HG02798 (cell line): ENCODE measurements at regions not wholly inside any gene's neighbourhood (a gene's known extent, or its start where the extent isn't known, plus 50 kb on each side); places are given as distances from the start of the nearest gene placed in this dataset.
"Not testable (repeated sequence)": the region's sequence is repeated elsewhere in the genome, so short reads cannot be mapped to it uniquely, and the experiment has no call there.

Experiments
- ATAC-seq: cut with Tn5 transposase; IDR thresholded peaks from one replicate; pipeline ENCODE4 v1.9.1; 2021; ENCODE audit warnings: mild to moderate bottlenecking; ENCODE audit not compliant: unreplicated experiment, poor library complexity

DNA sequence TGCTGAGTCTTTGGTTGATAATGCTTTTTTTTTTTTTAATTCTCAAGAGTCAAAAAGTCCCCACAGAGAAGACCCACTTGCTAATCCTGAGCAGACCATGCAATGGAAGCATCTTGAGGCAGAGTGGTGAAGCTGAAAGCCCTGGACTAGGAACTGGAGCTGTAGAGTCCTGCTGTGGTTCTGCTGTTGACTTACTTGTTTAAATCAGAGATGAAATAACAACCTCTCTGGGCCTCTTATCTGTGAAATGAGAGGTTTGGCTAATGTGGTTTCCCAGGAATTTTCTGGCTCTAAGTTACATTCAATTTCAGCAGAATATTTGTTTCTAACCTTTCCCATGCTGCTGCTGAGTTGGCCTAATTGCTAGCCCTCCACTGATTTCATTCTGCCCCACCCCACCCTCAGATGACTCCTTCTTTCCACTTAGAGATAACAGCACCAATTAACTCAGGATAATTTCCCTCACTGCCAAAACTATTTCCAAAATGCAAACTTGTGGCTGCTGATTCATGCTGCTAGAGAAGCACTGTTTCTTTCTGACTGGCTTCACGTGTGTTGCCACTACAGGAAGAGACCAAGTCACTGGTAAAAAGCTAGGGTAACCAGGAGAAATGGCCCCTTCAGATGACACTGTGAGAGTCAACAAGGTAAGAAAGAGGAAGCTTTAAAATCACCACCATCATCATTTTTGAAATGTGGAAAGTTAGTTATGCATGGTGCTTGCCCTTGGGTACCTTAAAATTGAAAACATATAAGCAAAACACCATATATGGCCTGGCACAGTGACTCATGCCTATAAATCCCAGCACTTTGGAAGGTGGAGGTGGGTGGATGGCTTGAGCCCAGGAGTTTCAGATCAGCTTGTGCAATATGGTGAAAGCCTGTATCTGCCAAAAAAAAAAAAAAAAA, 326.4 kb downstream of the DCHS2 start:
- peak; percentile 71 for ATAC-seq

DNA sequence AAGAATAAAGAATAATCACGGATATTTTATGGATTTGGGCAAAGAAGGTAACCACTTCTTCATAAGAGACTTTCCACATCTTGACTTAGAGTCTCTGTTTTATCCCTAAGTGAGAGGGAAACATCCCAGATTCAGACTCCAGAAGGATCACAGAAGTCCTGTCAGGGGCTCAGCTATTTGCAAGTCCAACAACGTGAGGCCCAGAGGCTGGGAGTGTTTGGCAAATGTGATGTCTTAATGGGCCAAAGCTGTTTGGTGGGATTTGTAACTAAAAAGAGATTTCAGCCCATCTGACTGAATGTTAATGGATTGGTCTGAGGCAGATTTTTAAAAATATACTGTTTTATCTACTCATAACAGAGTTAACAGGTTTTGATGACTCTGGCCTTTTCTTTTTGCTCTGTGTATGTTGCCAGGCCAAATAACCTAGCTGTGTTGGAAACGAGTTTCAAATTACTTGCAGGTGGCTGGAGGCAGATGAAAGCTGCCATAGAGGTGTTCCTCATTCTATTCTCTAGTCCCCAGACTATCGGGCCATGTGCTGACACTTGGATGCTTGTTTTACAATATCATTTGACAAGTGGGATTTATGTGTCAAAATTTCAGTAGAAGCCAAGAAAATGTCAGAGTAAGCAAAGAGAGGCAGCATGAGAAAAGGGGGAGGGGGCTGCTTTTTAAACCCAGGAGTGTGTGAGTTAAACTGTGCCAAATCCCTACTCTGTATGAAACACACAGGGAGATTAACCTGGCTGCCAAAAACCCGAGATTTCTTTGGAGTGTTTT, 330.9 kb downstream of the DCHS2 start:
- ATAC-seq: no peak

DNA sequence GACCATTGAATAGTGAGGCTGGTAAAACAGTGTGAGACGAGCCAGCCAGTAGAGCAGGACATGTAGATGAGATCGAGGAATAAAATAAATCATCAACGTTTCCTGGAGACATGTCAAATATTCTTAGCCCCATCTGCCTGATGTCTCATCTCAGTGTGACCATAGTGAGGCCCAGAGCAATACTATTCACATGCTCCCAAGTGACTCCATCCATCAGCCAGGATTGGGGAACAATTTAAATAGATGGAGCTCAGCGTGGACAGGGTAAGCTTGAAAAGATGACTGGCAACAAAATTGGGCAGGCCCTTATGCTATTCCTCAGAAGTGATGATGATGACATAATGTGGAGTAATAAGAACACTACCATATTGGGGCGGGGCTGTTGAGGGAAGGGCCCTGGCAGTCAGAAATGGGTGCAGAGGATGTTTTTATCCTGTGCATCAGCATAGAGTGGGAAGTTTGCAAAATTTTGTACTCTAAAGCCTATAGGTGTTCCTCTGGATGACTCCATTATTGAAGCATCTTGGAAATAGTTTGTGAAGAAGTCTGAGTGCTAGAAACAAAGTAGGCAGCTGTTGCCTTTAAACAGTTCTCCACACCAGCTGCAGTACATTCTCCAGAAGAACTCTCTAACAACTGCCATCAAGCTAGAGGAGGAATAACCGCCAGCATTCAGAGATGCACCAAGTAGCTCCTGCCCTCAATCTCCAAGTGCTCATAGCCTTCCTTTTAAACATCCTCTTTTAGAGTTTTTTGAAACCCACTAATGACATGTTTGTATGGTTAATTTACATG, 333.0 kb downstream of the DCHS2 start:
- no peak for ATAC-seq

DNA sequence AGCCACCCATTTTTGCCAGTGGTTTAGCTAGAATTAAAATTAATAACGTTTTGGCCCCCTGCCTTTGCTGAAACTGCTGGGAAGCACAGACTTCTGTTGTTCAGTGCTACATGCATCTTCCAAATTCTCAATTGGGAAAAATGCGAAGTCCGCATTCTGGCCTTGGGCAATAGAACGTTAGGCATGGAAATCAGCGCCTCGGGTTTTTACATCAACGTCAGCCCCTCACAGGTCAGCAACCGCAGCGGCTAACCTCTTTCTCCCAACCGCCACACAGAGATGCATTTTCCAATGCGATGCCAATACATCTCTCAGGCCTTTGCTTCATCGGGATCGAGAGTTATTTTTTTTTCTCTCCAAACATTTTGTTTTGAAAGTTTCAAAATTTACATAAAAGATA, 339.1 kb downstream of the DCHS2 start:
- ATAC-seq: no peak

DNA sequence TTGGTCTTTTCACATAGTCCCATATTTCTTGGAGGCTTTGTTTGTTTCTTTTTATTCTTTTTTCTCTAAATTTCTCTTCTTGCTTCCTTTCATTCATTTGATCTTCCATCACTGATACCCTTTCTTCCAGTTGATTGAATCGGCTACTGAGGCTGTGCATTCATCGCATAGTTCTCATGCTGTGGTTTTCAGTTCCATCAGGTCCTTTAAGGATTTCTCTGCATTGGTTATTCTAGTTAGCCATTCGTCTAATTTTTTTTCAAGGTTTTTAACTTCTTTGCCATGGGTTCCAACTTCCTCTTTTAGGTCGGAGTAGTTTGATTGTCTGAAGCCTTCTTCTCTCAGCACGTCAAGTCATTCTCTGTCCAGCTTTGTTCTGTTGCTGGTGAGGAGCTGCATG, 342.4 kb downstream of the DCHS2 start:
- not testable (repeated sequence) for ATAC-seq

DNA sequence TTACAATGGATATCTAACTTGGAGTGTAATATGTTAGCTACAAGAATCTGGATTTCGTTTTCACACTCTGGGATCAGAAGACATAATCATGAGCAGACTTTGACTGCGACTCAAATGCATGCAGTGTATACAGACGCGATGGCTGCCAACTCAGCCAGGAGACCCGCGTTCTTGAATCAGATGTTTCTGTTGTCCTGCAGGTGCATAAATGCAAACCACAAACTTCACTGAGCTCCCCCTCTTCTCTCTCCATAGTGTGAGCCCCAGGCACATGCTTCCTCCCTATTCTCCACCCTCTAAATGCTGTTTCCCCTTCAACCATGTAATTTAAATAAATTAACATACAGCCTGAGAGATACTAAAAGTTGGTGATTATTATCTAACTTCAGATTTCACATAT, 347.9 kb downstream of the DCHS2 start:
- ATAC-seq: no peak

DNA sequence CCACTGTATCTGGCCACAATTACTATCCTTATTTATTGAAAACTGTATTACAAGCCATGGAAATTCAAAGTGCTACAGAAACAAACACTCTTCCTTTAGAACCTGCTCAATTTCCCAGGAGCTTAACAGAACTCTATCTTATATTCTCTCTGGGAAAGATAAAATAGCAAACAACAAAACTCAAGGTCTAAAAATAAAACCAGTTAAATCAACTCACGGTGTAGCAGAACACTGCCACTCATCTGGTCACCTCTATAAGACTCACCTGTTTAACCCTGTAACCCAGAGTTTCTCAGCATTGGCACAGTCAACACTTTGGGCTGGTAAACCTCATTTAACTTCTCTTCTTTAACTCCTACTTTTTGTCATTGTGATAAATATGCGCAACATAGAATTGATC, 348.9 kb downstream of the DCHS2 start:
- ATAC-seq: no peak

DNA sequence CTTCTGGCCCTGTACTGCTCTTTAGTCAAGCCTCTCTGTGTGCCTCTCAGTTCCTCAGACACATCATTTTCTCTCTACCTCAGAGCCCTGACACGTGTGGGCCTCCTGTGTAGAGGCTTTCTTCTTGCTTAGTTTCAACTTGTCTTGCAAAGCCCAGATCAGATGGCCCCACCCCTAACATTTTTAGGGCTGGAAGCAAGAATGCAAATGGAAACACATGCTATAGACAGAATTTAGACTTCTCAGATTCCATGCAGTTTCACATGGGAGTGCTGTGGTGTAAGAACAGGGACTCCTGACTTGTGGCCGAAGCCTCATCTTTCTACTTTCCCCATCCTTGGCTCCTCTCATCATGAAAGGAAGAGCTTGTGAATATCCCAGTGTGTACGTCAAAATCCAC, 350.7 kb downstream of the DCHS2 start:
- ATAC-seq: no peak

DNA sequence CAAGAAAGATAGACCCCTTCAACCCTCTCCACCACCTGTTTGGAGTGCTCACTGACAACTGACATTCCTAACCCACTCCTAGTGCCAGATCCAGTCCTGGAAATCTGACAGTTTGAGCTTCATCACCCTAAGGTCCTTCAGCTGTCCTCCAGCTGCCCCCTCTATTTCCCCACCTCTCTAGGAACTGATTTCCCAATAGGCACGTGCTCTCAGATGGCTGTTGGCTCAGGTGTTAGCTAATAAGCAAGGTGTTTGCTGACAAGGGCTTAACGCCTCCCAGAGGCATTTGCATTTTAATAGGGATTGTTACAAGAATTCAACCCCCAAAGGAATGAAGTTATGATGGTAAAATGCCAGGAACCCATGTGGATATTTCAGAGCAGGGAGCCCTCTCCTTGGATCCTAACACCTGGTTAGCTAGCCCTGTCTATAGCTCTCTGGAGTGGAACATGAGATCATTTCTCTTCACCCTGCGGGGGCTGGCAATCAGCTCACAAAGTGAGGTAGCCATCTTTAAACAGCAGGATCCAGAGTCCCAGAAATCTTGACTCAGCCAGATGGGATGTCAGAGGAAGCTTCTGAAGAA, 348.5 kb upstream of the SFRP2 start:
- no peak for ATAC-seq

DNA sequence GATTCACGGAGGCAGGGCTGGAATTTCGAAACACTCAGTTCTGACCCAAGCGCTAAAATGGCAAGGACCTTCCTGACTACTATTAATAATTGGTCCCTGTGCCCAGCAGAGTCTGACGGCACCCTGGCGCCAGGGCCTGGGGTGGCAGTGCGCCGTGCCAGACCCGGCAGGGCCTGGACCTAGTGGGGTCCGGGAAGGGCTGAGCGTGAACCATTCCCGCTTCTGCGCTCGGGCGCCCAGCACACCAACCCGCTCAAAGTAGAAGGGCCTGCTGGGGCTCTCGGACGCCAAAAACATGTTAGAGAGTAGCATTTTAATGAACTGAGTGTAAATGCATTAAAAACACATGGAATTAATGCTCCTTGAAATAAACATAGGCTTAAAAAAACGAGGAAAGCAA, 346.7 kb upstream of the SFRP2 start:
- no peak for ATAC-seq

DNA sequence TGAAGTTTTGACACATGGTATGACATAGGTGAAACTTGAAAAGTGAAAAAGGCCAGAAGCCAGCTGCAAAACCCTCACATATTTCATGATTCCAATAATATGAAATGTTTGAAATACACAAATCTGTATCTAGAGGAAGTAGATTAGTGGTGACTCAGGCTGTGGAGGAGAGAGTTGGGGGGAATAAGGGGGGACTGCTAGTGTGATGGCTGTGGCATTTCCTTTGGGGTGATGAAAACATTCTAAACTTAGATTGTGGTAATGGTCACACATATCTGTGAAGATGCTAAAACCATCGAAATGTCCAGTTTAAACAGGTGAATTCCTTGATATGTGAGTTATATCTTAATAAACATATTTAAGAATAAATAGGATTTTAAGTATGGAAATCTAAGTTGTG, 343.5 kb upstream of the SFRP2 start:
- no peak for ATAC-seq

DNA sequence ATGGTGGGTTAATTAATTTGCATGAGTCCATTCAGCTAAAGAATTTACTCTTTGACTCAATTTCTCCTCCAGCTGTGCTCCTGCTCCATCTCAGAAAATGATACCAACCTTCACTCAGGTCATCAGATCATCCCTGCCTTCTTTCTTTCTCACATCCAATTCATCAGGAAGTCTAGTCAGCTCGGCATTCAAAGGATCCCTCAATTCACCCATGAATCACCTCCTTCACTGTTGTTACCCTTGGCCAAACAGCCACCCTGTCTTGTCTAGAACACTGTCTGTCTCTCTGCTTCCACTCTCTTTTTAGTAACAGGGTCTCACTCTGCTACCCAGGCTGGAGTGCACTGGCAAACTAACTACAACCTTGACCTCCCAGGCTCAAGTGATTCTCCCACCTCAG, 337.4 kb upstream of the SFRP2 start:
- no peak for ATAC-seq

DNA sequence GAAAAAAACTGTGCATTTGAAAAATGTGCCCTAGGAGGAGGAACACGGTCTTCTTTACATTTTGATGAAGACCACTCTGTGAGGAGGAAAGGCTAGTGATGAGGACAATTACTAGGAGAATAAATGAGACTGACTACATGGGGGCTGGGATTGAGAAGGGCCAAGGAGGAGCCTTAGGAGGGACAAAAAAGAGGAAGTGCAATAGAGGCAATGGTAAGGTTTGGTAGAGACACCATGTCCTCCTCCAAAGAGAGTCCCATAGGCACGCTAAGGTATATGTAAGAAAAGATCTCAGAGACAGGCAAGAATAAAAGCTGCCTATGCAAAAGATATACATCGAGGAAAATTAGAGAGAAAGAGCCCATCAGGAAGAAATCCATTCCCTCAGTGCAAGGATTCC, 336.5 kb upstream of the SFRP2 start:
- ATAC-seq: no peak

DNA sequence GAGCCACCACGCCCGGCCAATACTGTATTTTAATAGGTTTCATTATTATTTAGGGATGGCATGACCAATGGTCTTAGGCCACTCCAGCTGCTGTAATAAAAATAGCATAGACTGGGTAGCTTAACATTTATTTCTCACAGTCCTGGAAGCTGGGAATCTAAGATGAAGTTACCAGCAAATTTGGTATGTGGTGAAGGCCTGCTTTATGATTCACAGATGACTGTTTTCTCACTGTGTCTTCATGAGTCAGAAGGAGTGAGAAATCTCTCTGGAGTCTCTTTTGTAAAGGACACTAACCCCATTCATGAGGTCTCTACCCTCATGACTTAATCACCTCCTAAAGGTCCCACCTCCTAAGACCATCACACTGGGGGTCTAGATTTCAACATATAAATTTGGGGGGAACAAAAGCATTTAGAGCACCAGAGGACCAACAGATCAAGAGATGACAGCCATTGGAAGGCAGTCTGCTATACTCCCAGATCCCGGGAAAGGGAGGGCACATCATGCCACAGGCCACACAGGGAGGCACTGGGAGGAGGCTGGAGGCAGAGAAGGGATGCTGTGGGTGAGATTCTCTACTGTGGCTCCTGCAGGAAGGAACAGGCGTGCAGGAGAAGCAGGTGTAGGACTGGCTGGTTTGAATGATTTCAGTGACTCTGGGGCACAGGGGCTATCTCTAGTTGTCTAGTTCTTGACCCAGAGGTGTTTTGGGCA, 335.8 kb upstream of the SFRP2 start:
- no peak for ATAC-seq

DNA sequence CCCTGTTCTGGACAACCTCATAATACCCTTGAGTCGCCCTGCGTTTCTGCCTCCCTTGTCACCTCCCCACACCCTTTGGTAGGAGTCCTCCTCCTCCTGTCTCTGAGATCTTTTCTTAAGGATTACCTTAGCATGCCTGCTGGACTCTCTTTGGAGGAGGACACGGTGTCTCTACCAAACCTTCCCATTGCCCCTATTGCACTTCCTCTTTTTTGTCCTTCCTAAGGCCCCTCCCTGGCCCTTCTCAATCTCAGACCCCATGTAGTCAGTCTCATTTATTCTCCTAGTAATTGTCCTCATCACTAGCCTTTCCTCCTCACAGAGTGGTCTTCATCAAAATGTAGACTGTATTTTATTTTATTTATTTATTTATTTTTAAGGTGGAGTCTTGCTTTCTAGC, 335.0 kb upstream of the SFRP2 start:
- ATAC-seq: no peak

DNA sequence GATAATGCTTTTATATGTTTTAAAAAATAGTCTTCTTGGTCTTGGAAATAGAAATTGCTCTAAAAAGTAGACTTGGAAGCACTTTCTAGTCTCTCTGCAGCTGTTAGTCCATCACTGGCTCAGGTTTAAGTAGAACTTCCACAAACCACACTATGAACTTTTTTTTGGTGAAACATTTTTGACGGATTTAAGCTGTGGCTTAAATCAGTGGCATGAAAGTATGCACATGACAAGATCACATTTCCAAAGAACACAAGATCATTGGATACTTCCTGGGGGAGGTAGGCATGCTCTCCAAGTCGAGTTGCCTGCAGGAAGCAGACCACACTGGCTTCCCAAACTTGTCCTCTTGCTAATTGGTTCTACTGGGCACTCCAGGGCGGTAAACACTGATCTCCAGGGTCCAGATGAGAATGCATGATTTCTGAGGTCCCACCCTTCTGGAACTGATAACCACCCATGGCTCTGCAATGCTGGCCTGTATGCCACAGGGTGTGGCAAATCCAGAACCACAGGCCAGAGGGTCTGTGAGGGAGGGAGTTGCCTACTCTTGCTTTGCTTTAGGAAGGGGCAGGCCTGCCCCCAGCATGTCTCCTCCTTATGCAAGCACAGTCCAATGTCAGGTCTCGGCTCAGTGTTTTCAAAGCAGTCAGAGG, 331.9 kb upstream of the SFRP2 start:
- no peak for ATAC-seq

DNA sequence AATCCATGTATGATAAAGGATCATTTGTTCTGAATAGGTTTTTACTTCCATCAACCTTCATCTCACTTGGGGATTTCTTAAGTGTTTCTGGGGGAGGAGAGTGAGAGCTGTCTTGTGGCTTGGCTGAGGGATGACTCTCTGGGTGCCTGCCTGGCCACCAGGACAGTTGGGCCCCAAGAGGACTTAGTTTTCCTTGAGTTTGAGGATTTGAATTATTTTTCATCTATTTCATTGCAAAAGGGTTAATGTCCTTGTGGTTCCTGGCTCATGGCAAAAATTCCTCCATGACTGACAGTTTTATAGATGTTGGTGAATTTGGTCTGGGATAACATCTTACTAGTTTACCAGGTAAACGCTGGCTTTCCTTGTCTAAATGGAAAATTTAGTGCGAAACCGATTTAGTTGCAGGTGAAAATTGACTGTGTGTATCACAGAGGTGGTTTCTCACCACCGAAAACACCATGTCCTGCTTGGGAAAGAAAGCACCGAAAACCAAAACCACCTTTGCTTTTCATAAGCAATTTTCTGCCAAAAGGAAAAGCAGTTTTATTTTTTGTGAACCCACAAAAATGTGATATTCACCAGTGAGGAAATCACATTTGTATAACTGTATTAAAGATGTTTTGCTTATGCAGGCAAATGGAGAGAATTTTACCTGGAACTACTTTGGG, 331.3 kb upstream of the SFRP2 start:
- no peak for ATAC-seq

DNA sequence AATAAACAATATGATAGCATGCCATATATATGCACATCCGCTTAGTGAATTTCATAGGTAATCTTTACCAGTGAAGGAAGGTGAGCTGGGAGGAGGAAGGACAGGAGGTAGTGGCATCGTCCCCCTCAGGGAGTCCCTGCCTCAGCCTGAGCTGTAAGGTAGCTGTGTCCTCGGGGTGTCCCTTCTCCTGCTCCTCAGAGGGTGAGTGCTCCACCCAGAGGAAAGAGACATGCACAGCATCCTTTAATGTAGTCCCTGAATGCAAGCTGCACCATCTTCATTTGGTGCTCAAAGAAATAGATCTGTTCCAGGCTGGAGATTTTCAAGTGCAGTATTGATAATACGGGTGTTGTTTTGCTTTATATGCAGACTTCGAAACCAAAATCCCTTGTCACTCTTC, 330.4 kb upstream of the SFRP2 start:
- ATAC-seq: peak; percentile 60

DNA sequence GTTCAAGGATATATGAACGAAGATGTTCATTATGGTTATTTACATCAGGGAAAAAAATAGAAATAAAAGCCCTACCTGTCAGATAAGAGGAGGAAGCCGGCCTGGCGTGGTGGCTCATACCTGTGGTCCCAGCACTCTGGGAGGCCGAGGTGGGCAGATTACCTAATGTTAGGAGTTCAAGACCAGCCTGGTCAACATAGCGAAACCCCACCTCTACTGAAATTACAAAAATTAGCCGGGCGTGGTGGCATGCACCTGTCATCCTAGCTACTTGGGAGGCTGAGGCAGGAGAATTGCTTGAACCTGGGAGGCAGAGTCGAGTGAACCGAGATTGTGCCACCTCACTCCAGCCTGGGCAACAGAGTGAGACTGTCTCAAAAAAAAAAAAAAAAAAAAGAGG, 328.8 kb upstream of the SFRP2 start:
- ATAC-seq: not testable (repeated sequence)
